AG20443 (cell line): ENCODE measurements at regions not wholly inside any gene's neighbourhood (a gene's known extent, or its start where the extent isn't known, plus 50 kb on each side); places are given as distances from the start of the nearest gene placed in this dataset.
"Not testable (repeated sequence)": the region's sequence is repeated elsewhere in the genome, so short reads cannot be mapped to it uniquely, and the experiment has no call there.

Experiments used
- DNase-seq: peaks from one replicate; pipeline ENCODE4 v3.0.0; 2012; ENCODE audit warnings: low spot score, mixed read lengths

DNA sequence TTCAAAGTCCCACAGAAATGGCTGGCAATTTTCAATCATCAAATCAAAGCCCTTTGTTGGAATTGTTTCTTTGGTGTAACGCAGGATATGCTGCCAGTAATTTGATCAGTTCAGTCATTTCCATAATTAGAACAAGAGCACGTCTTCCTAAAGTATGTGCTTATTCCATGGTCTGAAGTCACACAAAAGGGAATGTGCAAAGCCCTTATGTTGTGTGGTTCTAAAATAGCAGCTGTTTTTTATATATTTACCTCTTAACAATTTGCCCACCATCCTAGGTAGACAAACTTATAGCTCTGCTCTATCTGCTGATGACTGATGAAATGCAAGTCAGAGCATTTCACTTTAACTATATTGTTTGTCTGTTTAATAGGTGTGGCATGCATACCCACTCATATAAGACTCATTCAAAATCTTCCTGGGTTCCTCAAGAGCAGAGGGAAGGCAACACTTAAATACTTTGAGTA, 176.1 kb upstream of the SLC38A2 start:
- DNase-seq: no peak

DNA sequence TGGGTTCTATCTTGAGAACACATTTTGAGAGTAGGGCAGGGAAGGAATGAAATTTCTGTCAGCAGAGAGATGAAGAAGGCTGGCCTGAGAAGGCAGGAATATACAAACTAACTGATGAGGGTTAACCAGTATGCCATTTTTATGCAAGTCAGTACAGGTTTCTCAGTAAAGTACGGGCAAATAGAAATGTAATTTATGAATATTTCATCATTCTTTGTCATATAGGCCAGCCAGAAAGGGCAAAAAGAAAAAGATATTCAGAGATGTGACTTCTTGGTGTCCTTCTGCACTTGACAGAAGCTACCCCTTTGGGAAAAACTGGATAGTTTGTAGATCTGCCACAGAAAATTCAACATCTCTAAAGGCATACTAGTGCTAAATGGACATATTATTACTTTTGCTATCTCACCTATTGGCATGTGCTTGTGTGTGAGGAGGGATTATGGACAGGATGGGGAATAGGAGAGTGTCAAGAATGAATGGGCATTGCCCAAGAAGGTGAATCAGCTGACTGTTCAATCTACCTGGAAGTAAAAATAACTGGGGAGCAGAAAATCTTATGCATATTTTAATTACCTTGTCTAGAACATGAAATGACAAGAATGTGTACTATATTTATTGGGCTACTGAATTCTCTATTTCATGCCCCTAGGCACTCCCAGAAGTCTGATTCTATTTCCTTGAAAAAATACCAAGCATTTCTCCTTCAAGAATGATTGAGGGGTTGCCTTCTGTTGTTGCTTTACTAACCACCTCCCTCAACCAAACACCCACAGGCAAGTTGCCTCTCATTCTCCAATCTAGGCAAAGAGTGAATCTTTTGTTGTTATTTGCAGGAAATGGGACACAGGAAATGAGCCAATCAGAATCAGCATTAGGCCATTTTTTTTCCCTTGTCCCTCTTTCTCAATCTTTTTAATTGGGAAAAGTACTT, 175.1 kb upstream of the SLC38A2 start:
- no peak for DNase-seq

DNA sequence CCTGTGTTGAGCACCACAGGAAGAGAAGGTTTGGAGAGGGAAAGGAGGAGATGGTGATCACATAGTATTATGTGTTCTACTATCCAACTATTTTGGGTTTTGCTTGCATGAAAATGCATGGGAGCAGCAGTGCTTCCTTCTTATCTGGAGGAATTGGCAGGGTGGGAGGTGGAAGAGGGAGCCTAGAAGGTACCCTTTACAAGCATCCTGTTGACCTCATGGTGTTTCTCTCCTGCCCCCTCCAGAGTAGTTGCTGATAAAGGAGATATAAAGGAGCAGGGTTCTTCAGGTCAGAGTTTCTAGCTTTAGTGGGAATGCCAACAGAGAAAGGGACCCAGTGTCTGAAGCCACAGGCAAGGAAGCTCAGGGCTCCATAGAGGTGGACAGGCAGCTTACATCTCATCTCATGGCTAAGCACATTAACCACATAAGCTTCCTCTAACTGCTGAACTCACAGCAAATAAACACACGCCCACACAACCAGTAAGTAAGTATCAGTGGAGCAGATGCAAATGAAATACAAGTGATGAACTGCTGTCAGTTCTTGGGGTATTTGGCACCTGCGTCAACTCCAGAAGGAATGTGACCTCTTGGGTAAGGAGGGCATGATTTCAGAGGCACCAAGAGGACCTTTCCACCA, 174.2 kb upstream of the SLC38A2 start:
- no peak for DNase-seq

DNA sequence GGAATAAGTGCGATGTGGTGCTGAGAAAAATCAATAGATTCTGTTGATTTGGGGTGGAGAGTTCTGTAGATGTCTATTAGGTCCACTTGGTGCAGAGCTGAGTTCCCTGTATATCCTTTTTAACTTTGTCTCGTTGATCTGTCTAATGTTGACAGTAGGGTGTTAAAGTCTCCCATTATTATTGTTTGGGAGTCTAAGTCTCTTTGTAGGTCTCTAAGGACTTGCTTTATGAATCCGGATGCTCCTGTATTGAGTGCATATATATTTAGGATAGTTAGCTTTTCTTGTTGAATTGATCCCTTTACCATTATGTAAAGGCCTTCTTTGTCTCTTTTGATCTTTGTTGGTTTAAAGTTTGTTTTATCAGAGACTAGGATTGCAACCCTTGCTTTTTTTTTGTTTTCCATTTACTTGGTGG, 170.8 kb upstream of the SLC38A2 start:
- DNase-seq: not testable (repeated sequence)

DNA sequence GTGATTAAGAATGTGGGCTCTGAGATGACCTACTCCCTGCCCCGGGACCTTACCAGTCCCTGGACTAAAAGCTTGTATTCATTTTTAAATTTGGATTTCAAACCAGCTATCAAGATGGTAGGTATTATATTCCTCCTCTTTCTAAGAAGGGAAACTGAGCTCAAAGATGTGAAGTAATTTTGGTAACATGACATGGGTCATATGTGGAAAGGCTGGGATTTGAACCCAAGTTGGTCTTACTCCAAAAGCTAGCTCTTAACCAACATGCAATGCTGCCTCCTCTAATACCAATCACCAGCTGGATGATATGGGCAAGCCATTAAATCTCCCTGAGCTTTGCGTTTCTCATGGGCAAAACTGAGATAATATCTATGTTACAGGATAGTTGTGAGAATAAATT, 166.4 kb upstream of the SLC38A2 start:
- DNase-seq: no peak

DNA sequence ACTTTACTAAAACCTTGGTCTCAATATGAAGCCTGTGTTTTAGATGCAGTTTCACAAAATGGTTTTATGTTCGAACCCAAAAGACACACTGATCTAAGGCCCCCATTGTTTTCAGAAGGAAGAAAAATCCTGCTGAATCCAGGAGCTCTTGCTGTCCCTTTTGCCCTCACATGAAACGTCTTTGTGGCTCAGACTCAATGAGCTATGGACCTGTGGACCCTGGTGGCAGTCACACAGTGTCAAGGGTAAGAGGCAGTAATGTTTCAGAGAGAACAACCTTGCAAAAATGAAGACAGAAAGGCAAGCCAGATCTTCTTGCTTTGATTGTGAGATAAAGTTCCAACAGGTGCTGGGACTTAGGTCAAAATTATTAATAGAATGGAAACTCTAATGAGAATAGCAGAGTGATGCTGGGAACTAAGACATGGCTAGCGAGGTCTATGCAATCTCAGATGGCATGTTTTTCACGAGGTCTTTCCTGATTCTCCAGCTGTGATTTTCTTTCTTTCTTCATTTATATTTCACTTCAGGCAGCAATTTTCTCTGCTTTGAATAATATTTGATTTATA, 164.9 kb upstream of the SLC38A2 start:
- DNase-seq: no peak

DNA sequence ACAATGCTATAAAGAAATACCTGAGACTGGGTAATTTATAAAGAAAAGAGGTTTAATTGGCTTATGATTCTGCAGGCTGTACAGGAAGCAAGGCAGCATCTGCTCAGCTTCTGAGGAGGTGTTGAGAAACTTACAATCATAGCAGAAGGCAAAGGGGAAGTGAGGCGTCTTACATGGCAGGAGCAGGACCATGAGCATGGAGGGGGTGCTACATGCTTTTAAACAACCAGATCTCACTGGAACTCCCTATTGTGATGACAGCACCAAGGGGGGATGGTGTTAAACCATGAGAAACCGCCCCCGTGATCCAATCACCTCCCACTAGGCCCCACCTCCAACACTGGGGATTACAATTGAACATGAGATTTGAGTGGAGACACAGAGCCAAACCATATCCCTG, 163.7 kb upstream of the SLC38A2 start:
- DNase-seq: not testable (repeated sequence)

DNA sequence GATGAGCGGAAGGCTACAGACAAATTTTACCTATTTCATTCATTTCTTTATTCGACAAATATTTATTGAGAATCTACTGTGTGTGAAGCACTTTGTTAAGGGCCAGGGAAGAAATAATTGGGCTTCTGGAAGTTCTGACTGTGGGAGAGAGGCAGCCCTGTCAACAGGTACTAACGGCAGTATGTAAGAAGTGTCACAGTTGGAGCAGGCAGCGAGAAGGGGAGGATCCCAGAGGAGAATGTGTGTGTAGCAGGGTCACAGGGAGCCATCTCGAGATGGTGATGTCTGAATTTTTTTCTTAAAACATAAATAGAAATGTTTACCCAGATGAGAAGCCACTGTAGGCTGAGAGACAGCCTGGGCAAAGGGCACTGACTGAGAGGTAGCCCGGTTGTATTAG, 163.3 kb upstream of the SLC38A2 start:
- DNase-seq: no peak

DNA sequence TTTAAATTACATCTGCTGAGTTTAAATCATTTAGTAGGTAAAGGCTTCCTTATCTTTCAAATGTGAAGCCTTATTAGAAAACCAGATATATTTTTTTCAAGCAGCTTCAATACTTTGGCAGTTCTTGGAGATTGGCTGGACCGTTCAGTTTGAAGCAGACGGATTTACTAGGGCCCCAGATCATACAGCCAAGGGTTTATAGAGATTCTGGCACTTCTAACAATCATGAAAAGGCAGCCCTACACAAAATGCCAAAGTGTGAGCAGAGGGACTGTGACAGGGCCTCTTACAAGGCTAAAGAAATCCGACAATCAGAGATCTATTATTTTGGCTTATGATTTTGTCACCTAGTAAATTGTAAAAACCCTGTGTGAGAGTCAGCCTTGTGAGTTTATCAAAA, 162.8 kb upstream of the SLC38A2 start:
- DNase-seq: no peak

DNA sequence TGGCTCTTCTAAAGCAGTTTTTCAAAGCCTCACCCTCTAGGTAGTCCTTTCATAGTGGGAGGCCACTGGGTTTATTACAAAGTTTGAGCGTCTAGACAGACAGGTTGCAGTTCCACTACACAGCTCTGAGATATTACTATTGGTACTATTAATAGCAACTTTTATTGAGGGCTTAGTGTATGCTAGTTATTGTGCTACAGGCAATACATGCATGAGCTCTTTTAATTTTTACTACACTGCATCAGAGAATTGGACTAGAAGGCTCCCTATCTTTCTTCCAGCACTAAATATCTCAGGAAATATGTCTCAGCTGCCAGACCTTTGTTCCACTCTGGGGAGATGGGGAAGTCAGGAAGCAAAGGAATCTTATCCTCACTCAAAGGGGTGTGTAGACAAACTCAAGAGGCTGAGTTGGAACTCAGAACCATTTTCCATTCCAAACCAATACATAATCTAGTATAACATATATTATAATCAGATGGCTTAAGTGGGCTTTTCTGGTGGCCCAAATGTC, 161.8 kb upstream of the SLC38A2 start:
- DNase-seq: no peak

DNA sequence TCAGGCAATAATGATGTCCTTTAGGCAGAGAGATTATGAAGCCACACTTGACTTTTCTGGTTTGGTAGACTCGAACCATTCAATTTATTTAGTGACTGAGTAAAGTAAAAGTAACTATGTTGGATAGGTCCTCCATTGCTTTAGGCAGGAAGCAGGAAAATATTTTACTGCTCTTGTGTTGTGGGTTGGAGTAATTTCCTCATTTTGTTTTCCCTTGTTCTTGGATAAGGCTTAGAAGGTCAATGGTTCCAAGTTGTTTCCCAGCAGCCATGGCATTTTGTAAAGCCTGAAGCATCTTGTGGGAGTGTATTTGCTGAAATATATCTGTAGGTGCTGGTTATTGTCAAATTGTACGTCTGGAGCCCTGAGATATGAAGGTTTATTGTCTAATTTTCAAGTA, 161.2 kb upstream of the SLC38A2 start:
- no peak for DNase-seq

DNA sequence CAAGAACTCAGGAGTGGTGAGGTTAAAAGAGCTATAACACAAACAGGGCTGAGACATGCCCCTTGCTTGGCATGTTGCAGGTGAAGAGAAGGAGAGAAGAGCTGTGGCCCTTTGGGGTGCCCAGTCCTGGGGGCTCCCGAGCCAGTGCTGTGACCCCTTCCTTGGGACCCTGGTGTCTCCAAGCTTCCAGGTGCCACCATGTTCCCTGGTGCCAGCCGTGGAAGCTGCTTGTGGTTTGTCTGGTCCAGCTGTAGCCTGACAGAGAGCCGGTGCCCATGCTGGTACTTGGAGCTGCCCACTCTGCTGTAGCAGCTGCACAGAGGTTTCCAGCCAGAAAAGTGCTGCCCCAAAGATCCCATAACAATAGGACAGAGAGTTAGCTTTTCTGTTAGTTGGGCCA, 159.2 kb upstream of the SLC38A2 start:
- no peak for DNase-seq

DNA sequence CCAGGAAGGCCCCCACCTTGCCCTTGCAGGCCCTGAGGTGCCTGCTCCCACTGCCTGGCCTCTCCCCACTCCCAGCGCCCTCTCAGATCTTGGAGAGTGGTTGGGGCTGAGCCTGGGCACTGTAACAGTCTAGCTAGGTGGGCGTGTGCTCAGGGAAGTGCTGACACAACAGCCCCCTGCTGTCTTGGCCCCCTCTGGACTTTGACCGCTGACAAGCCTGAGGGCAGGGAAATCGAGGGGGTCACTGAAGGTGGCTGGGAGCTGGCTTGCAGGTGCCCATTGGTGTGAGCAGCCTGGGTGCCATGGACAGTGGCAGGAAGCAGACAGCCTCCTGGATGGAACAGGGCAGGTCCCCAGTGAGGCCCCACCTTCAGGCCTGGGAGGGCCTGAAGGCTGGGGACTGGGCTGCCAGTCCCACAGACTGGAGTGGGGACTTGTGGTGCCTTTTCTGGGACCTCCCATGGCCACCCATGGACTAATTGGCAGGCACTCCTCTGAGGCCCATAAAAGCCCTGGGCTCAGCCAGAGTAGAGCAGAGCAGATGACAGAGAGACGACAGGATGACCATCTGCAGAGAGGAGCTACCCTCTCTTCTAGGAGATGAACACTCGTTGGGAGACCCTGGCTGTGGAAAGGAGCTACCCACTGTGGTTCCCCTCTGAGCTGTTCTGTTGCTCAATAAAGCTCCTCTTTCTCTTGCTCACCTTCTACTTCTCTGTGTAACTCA, 158.6 kb upstream of the SLC38A2 start:
- DNase-seq: no peak

DNA sequence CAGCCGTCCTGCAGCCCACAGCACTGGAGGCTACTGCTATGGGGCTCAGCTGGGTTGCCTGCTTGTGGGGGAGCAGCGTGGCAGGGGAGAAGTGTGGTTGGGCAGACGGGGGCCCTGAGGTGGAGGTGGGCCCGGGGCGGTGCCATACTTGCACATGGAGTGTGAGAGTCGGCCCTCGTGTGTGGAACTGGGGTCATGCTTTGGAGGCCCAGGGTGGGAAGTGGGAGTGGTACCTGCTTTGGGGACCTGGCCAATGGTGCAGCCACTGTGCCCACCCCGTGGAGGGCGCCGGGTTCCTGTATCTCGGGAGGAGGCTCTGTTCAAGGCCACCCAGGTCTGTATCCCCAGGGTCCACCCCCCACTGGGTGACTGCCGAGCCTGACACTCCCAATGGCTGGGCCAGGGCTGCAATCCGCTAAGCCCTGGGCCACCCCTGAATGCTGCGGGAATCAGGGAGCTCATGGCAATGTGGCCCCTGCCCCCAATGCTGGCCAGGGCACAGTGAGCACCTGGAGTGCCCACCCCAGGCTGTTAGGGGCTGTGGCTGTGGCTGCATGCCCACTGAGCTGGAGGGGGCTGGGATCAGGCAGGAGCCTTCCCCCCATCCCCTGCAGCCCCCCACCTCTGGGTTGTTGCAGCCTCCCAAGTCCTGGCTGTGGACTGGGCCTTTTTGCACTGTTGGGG, 157.9 kb upstream of the SLC38A2 start:
- no peak for DNase-seq

DNA sequence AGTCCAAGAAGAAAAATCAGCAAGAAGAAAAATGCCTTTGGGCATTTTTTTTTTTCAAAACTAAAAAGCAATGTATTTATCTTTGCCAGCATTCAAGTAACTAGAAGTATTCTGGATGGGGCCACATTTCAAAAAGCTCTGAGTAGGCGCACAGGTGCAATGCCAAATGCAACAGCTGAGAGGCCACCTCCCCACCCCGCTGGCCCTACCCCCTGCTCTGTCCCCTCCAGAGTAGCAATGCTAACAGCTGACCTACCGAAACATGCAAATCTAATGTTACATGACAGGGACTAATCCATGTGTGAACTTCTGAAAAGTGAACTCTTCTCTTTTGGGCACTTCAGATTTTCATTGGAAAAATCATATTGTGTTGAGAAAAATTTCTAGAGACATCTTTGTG, 153.7 kb upstream of the SLC38A2 start:
- DNase-seq: no peak

DNA sequence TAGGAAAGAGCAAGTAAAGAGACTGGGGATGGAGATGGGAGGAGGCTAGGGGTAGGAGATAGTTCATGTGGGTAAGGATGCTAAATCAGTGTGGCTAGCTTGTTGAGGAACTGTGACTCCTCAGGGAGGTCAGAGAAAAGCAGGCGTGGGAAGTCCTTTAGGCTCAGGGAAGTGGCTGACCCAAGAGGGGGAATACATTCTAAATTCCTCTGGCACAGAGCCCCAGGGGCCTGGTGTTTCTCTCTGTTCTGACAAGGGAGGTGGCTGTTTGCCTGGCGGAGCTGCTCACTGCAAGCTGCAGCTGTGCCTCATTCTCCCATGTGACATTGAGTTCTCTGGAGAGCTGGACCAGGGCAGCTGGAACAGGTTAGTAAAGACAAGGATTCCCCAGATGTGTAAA, 152.2 kb upstream of the SLC38A2 start:
- DNase-seq: peak; percentile 78

DNA sequence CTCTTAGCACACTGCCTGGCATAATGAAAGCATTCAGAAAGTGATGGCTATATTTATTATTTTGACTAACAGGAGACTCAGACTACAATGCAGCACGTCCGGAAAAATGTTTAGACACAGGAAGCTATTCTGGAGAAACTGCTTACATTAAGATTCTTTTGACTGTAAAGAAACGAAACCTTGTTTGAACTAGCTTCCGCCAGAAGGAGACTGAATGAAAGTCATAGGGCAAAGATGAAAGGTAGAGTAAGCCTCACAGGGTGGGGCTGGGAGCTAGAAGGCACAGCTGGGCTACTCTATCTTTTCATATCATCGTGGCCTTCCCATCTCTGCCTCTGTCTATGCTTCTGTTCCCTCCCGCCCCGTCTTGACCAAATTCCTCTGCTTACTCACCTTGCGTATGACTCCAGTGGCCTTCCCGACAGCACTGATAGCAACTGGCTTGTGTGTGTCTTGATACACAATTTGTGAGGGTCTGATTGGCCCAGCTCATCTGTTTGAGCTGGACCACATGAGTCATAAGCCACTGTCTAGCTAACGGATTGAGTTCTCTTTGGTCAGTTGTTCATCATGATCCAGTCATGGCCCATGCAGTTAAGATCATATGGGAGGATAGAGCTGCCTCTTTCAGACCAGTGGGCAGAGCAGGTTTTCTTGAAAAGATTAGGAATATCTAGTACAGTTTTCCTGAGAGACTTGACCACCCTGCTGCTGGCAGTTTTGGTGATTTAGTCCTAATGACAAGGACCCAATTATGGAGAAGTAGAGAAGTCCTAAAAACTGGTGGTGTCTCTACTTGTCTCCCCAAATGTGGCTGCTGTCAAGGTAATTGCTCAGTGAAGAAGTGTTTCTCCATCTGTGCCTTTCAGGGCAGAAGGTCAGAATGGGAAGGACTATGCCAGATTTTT, 151.5 kb upstream of the SLC38A2 start:
- peak; percentile 81 for DNase-seq

DNA sequence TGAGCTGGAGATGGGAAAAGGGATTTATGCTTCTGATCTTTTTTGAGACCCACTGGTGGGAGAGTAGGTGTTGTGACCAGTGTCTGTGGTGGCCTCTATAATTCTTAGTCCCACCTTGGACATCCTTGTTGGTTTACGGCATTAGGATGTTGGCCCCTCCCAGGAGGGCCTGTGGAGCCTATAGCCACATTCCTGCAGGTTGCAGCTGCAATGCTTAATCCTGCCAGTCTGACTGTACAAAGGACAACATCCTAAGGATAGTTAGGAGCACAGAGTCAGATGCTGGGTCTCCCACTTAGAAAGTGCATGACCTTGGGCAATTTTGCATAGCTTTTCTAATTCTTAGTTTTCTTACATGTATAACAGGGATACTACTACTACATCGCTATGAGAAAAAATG, 150.9 kb upstream of the SLC38A2 start:
- DNase-seq: no peak

DNA sequence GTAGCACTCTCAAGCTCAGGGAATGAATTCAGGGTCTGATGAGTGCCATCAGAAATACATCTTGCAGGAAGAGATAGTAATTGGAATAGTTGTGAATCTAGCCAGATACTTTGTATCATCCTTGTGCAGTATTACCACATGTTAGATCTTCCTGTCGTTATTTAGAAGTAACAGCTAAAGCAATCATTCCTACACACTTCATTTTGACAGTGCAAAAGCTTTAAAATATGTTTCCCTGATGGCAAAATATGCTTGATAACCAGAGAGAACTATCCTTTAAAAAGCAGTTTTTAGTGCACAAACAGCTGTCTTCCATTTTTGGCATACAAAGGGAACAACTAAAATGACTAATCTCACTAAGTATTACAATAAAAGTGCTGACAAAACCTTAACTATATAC, 149.5 kb upstream of the SLC38A2 start:
- DNase-seq: no peak

DNA sequence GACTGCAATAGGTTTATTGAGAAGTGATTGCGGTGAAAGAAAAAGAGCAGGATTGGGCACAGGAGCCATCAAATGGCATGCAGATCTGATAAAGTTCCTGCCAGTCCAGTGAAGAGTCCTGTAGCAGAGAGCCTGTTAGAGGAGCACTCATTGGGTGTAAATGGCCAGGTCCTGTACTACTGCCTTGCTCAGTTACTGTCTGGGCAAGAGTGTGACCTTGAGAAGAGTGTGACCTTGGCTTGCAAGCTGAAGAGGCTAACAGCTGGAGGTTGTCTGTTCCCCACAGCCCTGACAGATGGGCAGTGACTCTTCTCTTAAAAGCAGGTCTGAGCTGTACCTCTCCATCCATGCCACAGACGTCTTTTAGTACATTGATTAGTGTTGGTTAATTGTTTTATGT, 148.6 kb upstream of the SLC38A2 start:
- DNase-seq: no peak

DNA sequence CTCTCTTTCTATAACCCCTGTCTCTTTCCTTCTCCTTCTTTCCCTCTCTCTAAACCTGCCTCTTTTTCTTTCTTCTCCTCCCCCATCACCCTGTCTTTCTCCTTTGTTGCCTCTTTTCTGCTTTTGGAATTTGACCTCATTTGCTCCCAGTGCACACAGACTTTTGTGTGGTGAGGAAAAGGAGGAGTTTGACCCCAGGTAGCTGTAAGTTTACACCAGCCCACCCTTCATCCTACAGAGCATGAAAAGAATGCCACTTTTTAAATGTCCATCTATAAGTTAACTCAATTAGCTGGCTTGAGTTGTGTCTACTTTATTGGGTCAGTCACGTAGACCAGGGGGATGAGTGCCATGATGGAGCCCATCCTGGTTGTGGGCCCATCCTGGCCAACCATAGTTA, 146.8 kb upstream of the SLC38A2 start:
- no peak for DNase-seq
